Calu3 (cell line): ENCODE measurements at regions not wholly inside any gene's neighbourhood (a gene's known extent, or its start where the extent isn't known, plus 50 kb on each side); places are given as distances from the start of the nearest gene placed in this dataset.

Experiments
- BruUV-seq: library from RNA; stranded (reverse); fragments of 400-500 nt; replicated peaks from 2 replicates; lab custom pipeline; 2021; lab: Mats Ljungman, UMichigan
- CTCF ChIA-PET: fragments of 300-600 bp; sonication (Branson Sonifier 250); formaldehyde crosslinking; loops from one replicate; lab custom pipeline; 2022; ENCODE audit warnings: antibody characterized with exemption; lab: Charles Lee
- DNase-seq: peaks from one replicate; pipeline ENCODE4 v3.0.0; 2022
- H3K27ac Mint-ChIP-seq: one replicate; pipeline ENCODE4 v1.8.0; 2022; ENCODE audit warnings: mixed read lengths; ENCODE audit not compliant: unreplicated experiment
- H3K27me3 Mint-ChIP-seq: one replicate; pipeline ENCODE4 v1.8.0; 2022; ENCODE audit warnings: mixed read lengths; ENCODE audit not compliant: unreplicated experiment
- H3K36me3 Mint-ChIP-seq: one replicate; pipeline ENCODE4 v1.8.0; 2022; ENCODE audit warnings: mild to moderate bottlenecking, moderate library complexity, mixed read lengths; ENCODE audit not compliant: insufficient read depth, unreplicated experiment
- H3K4me1 Mint-ChIP-seq: one replicate; pipeline ENCODE4 v1.8.0; 2022; ENCODE audit warnings: mild to moderate bottlenecking, low read depth, mixed read lengths; ENCODE audit not compliant: unreplicated experiment
- H3K4me3 Mint-ChIP-seq: one replicate; pipeline ENCODE4 v1.8.0; 2022; ENCODE audit warnings: mild to moderate bottlenecking, low read depth, moderate library complexity, mixed read lengths; ENCODE audit not compliant: unreplicated experiment
- H3K9me3 Mint-ChIP-seq: one replicate; pipeline ENCODE4 v1.8.0; 2022; ENCODE audit warnings: low read depth, mixed read lengths; ENCODE audit not compliant: unreplicated experiment
- CTCF ChIP-seq: fragments of 200-600 bp; IDR thresholded peaks from one replicate; pipeline ENCODE4 v1.8.0; 2022; ENCODE audit warnings: antibody characterized with exemption; ENCODE audit not compliant: unreplicated experiment
- intact Hi-C: fragments of 100-400 bp; cut with micrococcal nuclease; formaldehyde crosslinking; loops from one replicate; pipeline ENCODE4 v1.10.0; 2022; ENCODE audit not compliant: unreplicated experiment

GRCh38 chr12:78760906-78761305, 103.7 kb upstream of the SYT1 start:
- DNase-seq: no peak
- CTCF ChIA-PET: no interaction called here
- no peak overlapping the region for H3K27ac Mint-ChIP-seq
- intact Hi-C loops: no loop called here
- H3K9me3 Mint-ChIP-seq: no peaks in the 10 kb centered on the region
- no peaks in the 10 kb centered on the region for H3K36me3 Mint-ChIP-seq
- TF ChIP-seq CTCF: no peak
- H3K4me3 Mint-ChIP-seq: no peak overlapping the region
- no peaks in the 10 kb centered on the region for H3K27me3 Mint-ChIP-seq
- H3K4me1 Mint-ChIP-seq: no peaks in the 10 kb centered on the region
- no TSS peak for BruUV-seq

GRCh38 chr12:78764913-78765312, 99.7 kb upstream of the SYT1 start:
- intact Hi-C loops: no loop called here
- no TSS peak for BruUV-seq
- no peak overlapping the region for H3K27ac Mint-ChIP-seq
- TF ChIP-seq CTCF: no peak
- H3K4me3 Mint-ChIP-seq: no peak overlapping the region
- H3K9me3 Mint-ChIP-seq: no peaks in the 10 kb centered on the region
- H3K27me3 Mint-ChIP-seq: no peaks in the 10 kb centered on the region
- no peaks in the 10 kb centered on the region for H3K4me1 Mint-ChIP-seq
- DNase-seq: no peak
- no peaks in the 10 kb centered on the region for H3K36me3 Mint-ChIP-seq
- CTCF ChIA-PET: no interaction called here

GRCh38 chr12:78767264-78767981, 97.2 kb upstream of the SYT1 start:
- no peak for TF ChIP-seq CTCF
- Mint-ChIP-seq H3K4me3 (no peak overlapping the region), H3K27me3 (no peaks in the 10 kb centered on the region), H3K36me3 (no peaks in the 10 kb centered on the region), H3K9me3 (no peaks in the 10 kb centered on the region), H3K4me1 (no peaks in the 10 kb centered on the region), H3K27ac (no peak overlapping the region)
- no peak for DNase-seq
- no TSS peak for BruUV-seq
- intact Hi-C loops: no loop called here
- CTCF ChIA-PET: no interaction called here

GRCh38 chr12:78778339-78778738, 86.2 kb upstream of the SYT1 start:
- no peaks in the 10 kb centered on the region for H3K27me3 Mint-ChIP-seq
- intact Hi-C loops: no loop called here
- CTCF ChIA-PET: no interaction called here
- H3K27ac Mint-ChIP-seq: no peak overlapping the region
- H3K9me3 Mint-ChIP-seq: no peaks in the 10 kb centered on the region
- no TSS peak for BruUV-seq
- H3K4me3 Mint-ChIP-seq: no peak overlapping the region
- DNase-seq: no peak
- H3K4me1 Mint-ChIP-seq: no peaks in the 10 kb centered on the region
- no peaks in the 10 kb centered on the region for H3K36me3 Mint-ChIP-seq
- TF ChIP-seq CTCF: no peak
